ENCODE measurements at regions not wholly inside any gene's neighbourhood (a gene's known extent, or its start where the extent isn't known, plus 50 kb on each side); places are given as distances from the start of the nearest gene placed in this dataset.

- H3K18ac ChIP-seq (ENCODE audit: extremely low read depth, low read length), result no peak overlapping the region
- no peak overlapping the region for H3K4me2 ChIP-seq (ENCODE audit: insufficient read depth in 1 of 2, low read depth in 2 of 2, low read length in 2 of 2)
- H2AK5ac ChIP-seq (ENCODE audit: low read depth, low read length), result no peak overlapping the region
- no peak overlapping the region for H3K4ac ChIP-seq (replicated peaks; ENCODE audit: insufficient read length, low read depth, low read length)
- TF ChIP-seq HDAC2 (IDR thresholded peaks at IDR 0.05; ENCODE audit: borderline replicate concordance in 1 of 2, low read depth in 2 of 2, low read length in 2 of 2) (no peak), TCF12 (IDR thresholded peaks at IDR 0.05; ENCODE audit: low read depth, low read length) (no peak), ATF3 (IDR thresholded peaks at IDR 0.05; ENCODE audit: insufficient read depth, low read depth, low read length) (no peak), SIN3A (conservative IDR thresholded peaks at IDR 0.05 in 1 of 2, IDR thresholded peaks at IDR 0.05 in 1 of 2; ENCODE audit: low read depth in 1 of 2, low read length in 2 of 2) (no peak), SP1 (IDR thresholded peaks at IDR 0.05; ENCODE audit: low read depth, low read length) (no peak), SIX5 (IDR thresholded peaks at IDR 0.05; ENCODE audit: low read depth, low read length) (no peak)
- H3K4me1 ChIP-seq (replicated peaks in 1 of 4; ENCODE audit: control insufficient read depth in 3 of 4, insufficient read depth in 4 of 4, low read length in 3 of 4), result no peaks in the 10 kb centered on the region; a peak in 1 of 7 replicates
- H3K23me2 ChIP-seq (ENCODE audit: low read depth, low read length), result no peaks in the 10 kb centered on the region
- H3K23ac ChIP-seq (ENCODE audit: insufficient read length), result no peak overlapping the region
- H3K79me1 ChIP-seq (ENCODE audit: low read depth, low read length), result no peaks in the 10 kb centered on the region
- no peak overlapping the region for H4K8ac ChIP-seq (ENCODE audit: extremely low read depth, insufficient read depth, low read length)
- POLR2A ChIA-PET (ENCODE audit: partially characterized antibody), result interaction anchor here (0.8 kb wide), 1 partner anchor 9 kb away, joined by 3 read pairs; no protein-coding TSS in a partner anchor
- no peaks in the 10 kb centered on the region for H4K20me1 ChIP-seq (replicated peaks in 1 of 2; ENCODE audit: control insufficient read depth in 1 of 2, insufficient read depth in 2 of 2, low read length in 2 of 2)
- H4K5ac ChIP-seq (ENCODE audit: insufficient read length, low read depth, low read length), result no peak overlapping the region
- no peak for FAIRE-seq
- WGBS, 2 experiments (ENCODE audit: extremely low coverage in 1 of 2, insufficient coverage in 1 of 2, insufficient read length in 1 of 2, insufficient replicate concordance in 2 of 2, low coverage in 1 of 2, low lambda C conversion rate in 2 of 2, missing lambda C conversion rate in 1 of 2), result 87% methylated on average over 8 of the region's 8 CpGs; no CpG with 5 or more reads in 1 of the 2 experiments
- H2AFZ ChIP-seq (ENCODE audit: low read length), result no peak overlapping the region
- DNase-seq (ENCODE audit: low read depth in 1 of 2, low spot score in 2 of 2), result no peak
- CTCF ChIA-PET (ENCODE audit: partially characterized antibody), result interaction anchor here (0.7 to 1.8 kb wide), 12 partner anchors 9 to 161 kb away, joined by 3 to 11 read pairs (median 4); no protein-coding TSS in a partner anchor
- H3K9ac ChIP-seq (replicated peaks in 1 of 4; ENCODE audit: extremely low read depth in 1 of 4, low read depth in 3 of 4, low read length in 3 of 4), result no peak overlapping the region
- H3K27me3 ChIP-seq (replicated peaks in 1 of 4; ENCODE audit: control insufficient read depth in 3 of 4, extremely low read depth in 1 of 4, insufficient read depth in 3 of 4, low read length in 3 of 4), result no peaks in the 10 kb centered on the region
- H3K27ac ChIP-seq (ENCODE audit: low read depth, low read length), result no peak overlapping the region
- no peak overlapping the region for H3K4me3 ChIP-seq (ENCODE audit: extremely low read depth in 1 of 4, insufficient read depth in 2 of 4, low read depth in 3 of 4, low read length in 4 of 4)
- no peaks in the 10 kb centered on the region for H3K36me3 ChIP-seq (ENCODE audit: control insufficient read depth in 2 of 4, insufficient read depth in 4 of 4, low read length in 3 of 4)
- no peak overlapping the region for H2BK5ac ChIP-seq (ENCODE audit: low read depth, low read length)
- no peak overlapping the region for H4K91ac ChIP-seq (replicated peaks; ENCODE audit: insufficient read length, low read length)
- no peaks in the 10 kb centered on the region for H3K79me2 ChIP-seq (ENCODE audit: control insufficient read depth in 1 of 2, insufficient read depth in 2 of 2, low read length in 2 of 2)
- no peak overlapping the region for H3K14ac ChIP-seq (ENCODE audit: insufficient read length)
- H2BK15ac ChIP-seq (ENCODE audit: low read length), result peak overlapping the region; percentile 53; the same call in 1 of the 2 replicates
- H2BK12ac ChIP-seq (ENCODE audit: low read depth, low read length), result no peak overlapping the region
- H3K56ac ChIP-seq (replicated peaks; ENCODE audit: insufficient read length, low read depth, low read length), result no peak overlapping the region
- H3K9me3 ChIP-seq (ENCODE audit: insufficient read depth in 2 of 2, low read depth in 1 of 2, low read length in 1 of 2), result no peaks in the 10 kb centered on the region
- H2BK20ac ChIP-seq (ENCODE audit: low read length), result no peak overlapping the region
- no peak overlapping the region for H2BK120ac ChIP-seq (replicated peaks; ENCODE audit: low read depth, low read length)
Observed at GRCh38 chr17:31695456-31696090, 163.5 kb downstream of the COPRS start.

Data from H1 (cell line).